Motor neuron (in vitro differentiated cells): ENCODE measurements at regions not wholly inside any gene's neighbourhood (a gene's known extent, or its start where the extent isn't known, plus 50 kb on each side); places are given as distances from the start of the nearest gene placed in this dataset.

ENCODE experiments used
- ATAC-seq, 8 experiments: fragments of 200-7000 bp; cut with Tn5 transposase; replicated peaks in 6 of 8; 2 replicates each; pipeline ENCODE4 v1.8.0; 2021; ENCODE audit warnings: mild to moderate bottlenecking in 8 of 8, moderate library complexity in 8 of 8
- H3K27ac ChIP-seq, 2 donors: fragments of 250-450 bp; sonication (Bioruptor Pico); 2 replicates each; pipeline ENCODE4 v1.9.0; 2021; ENCODE audit warnings: antibody characterized with exemption in 2 of 2, mild to moderate bottlenecking in 2 of 2, moderate library complexity in 1 of 2
- H3K4me1 ChIP-seq, 2 donors: fragments of 250-450 bp; sonication (Bioruptor Pico); replicated peaks in 1 of 2; 2 replicates each; pipeline ENCODE4 v1.6.1; 2021; ENCODE audit warnings: antibody characterized with exemption in 2 of 2, mild to moderate bottlenecking in 2 of 2, moderate library complexity in 1 of 2
- H3K4me3 ChIP-seq, 5 donors: fragments of 250-450 bp; sonication (Bioruptor Pico); 2 replicates each; pipeline ENCODE4 v1.9.0; 2021; ENCODE audit warnings: antibody characterized with exemption in 5 of 5, mild to moderate bottlenecking in 5 of 5, moderate library complexity in 4 of 5
- WGBS, 10 experiments: fragments of 450-650 bp; shearing (Covaris generic); methylation state at CpG; one replicate each; pipeline ENCODE4 v1.0.0; 2022; 5-methylcytosine and 5-hydroxymethylcytosine counted together
- in situ Hi-C, 9 experiments: fragments of 400-800 bp; cut with MboI; loops; one replicate each; pipeline ENCODE4 v1.15.0; 2021; ENCODE audit warnings: low sequenced_read_pairs in 9 of 9, low pct_unique_long_range_greater_than_20kb in 2 of 9; ENCODE audit not compliant: unreplicated experiment in 9 of 9

- 20 to 100% (median 98%) methylated on average over 1 to 10 of the region's 11 CpGs; no CpG with 5 or more reads in 6 of the 10 experiments for WGBS, 10 experiments
- peaks cover under 1 to 9% of the 10 kb centered on the region in 2 donors for H3K4me1 ChIP-seq
- ATAC-seq, result no peak
- no peak overlapping the region for H3K27ac ChIP-seq
- H3K4me3 ChIP-seq, result no peak overlapping the region
- in situ Hi-C loops, result no loop called here
Observed at GRCh38 chr1:81220614-81221071, 580.1 kb upstream of the ADGRL2 start.

DNA sequence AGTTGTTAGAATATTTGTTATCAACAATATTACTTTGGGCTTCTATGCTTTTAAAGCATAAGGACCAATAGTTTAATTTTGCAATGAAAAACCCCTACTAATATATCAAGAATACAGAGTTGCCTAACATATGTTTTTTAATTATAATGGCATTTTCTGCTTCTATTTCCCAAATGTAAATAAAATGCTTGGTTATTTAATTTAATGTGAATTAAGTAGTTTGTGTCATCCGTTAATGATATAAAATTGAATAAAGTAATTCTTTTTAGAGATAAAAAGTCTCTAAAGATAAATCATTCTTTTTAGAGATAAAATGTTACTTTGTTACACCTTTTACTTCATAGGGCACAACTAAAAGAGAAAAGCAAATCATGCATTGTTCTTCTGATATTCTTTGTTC is 583.7 kb upstream of the ADGRL2 start:
- H3K4me1 ChIP-seq, result no peaks in the 10 kb centered on the region
- in situ Hi-C loops, result no loop called here
- 0 to 100% (median 100%) methylated on average over 1 of the region's 1 CpG; no CpG with 5 or more reads in 1 of the 10 experiments for WGBS, 10 experiments
- no peak for ATAC-seq
- H3K27ac ChIP-seq, result no peak overlapping the region
- H3K4me3 ChIP-seq, result no peak overlapping the region

DNA sequence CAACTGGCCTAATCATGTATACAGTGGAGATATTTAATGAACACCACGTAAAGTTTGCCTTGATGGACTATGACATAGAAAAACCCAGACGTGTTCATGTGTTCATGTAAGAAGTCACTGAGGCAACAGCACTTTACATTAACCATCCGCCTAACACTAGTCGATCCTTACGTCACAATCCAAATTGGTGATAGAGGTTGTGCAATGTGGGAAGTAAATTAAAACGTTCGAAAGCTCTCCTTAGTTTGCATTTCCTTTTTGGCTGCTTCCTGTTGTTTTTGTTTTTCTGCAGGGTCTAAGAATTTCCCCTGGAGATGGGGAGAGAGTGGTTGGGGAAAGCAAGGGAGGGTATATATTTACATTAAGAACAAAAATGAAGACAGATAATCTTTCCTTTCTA is 587.5 kb upstream of the ADGRL2 start:
- no peak overlapping the region for H3K27ac ChIP-seq
- WGBS, 10 experiments, result 40 to 89% (median 63%) methylated on average over 3 to 7 of the region's 7 CpGs
- peaks cover 0 to 3% of the 10 kb centered on the region in 2 donors for H3K4me1 ChIP-seq
- no peak for ATAC-seq
- in situ Hi-C loops, result no loop called here
- no peak overlapping the region for H3K4me3 ChIP-seq

GRCh38 chr1:81209461-81209860 is 591.3 kb upstream of the ADGRL2 start:
- WGBS, 10 experiments, result 0 to 67% (median 45%) methylated on average over 1 of the region's 1 CpG; no CpG with 5 or more reads in 3 of the 10 experiments
- in situ Hi-C loops, result no loop called here
- ATAC-seq, result no peak
- Histone ChIP-seq H3K4me3 (no peak overlapping the region), H3K4me1 (peaks cover 0 to 3% of the 10 kb centered on the region in 2 donors), H3K27ac (no peak overlapping the region)

GRCh38 chr1:81208441-81208840 is 592.3 kb upstream of the ADGRL2 start:
- in situ Hi-C loops, result no loop called here
- Histone ChIP-seq H3K4me1 (peaks cover 0 to 3% of the 10 kb centered on the region in 2 donors), H3K27ac (no peak overlapping the region), H3K4me3 (no peak overlapping the region)
- 0 to 100% (median 95%) methylated on average over 1 to 13 of the region's 13 CpGs; no CpG with 5 or more reads in 1 of the 10 experiments for WGBS, 10 experiments
- no peak for ATAC-seq

GRCh38 chr1:81205956-81206355 is 594.8 kb upstream of the ADGRL2 start:
- no peak for ATAC-seq
- H3K4me3 ChIP-seq, result no peak overlapping the region
- H3K27ac ChIP-seq, result no peak overlapping the region
- peaks cover 0 to 3% of the 10 kb centered on the region in 2 donors for H3K4me1 ChIP-seq
- in situ Hi-C loops, result no loop called here
- WGBS, 10 experiments, result 13 to 94% (median 88%) methylated on average over 1 to 6 of the region's 6 CpGs; no CpG with 5 or more reads in 1 of the 10 experiments

DNA sequence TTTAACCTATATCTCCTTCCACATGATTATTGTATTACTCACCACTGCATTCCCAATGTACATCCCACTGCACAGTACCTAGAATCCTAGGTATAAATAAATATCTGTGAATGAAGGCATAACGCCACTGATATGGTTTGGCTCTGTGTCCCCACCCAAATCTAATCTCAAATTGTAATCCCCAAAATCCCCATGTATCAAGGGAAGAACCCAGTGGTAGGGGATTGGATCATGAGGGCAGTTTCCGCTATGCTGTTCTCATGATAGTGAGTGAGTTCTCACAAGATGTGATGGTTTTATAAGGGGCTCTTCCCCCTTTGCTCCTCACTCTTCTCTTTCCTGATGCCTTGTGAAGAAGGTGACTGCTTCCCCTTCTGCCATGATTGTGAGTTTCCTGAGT is 599.0 kb upstream of the ADGRL2 start:
- 60 to 100% (median 93%) methylated on average over 1 to 2 of the region's 2 CpGs; no CpG with 5 or more reads in 4 of the 10 experiments for WGBS, 10 experiments

DNA sequence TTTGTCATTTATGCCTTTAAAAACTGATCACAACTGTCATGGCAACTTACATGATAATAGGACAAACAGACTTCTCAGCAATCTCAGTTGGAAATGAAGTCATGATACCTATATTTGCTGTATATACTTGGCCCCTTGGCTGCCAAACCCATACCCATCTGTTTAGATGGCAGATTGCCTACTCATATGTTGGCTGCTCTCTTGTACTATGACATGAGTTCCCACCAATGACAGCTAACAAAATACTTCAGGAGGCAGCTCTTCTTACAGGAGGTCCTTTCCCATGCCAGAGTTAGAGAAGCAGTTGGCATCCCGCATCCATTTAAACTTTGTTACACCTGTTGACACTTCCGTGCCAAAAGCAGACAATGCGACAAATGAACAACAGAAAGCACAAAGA is 603.1 kb upstream of the ADGRL2 start:
- no peaks in the 10 kb centered on the region for H3K4me1 ChIP-seq
- H3K4me3 ChIP-seq, result no peak overlapping the region
- WGBS, 10 experiments, result 30 to 100% (median 98%) methylated on average over 1 to 3 of the region's 3 CpGs; no CpG with 5 or more reads in 2 of the 10 experiments
- in situ Hi-C loops, result no loop called here
- no peak for ATAC-seq
- no peak overlapping the region for H3K27ac ChIP-seq

More for the DNA sequence above, 599.0 kb upstream of the ADGRL2 start:
- no peaks in the 10 kb centered on the region for H3K4me1 ChIP-seq
- H3K4me3 ChIP-seq, result no peak overlapping the region
- H3K27ac ChIP-seq, result no peak overlapping the region
- ATAC-seq, result no peak
- in situ Hi-C loops, result no loop called here

GRCh38 chr1:81192647-81193642 is 607.8 kb upstream of the ADGRL2 start:
- no peak overlapping the region for H3K4me3 ChIP-seq
- in situ Hi-C loops, result no loop called here
- no peak for ATAC-seq
- H3K27ac ChIP-seq, result no peak overlapping the region
- 41 to 92% (median 86%) methylated on average over 3 to 7 of the region's 7 CpGs for WGBS, 10 experiments
- H3K4me1 ChIP-seq, result no peaks in the 10 kb centered on the region

DNA sequence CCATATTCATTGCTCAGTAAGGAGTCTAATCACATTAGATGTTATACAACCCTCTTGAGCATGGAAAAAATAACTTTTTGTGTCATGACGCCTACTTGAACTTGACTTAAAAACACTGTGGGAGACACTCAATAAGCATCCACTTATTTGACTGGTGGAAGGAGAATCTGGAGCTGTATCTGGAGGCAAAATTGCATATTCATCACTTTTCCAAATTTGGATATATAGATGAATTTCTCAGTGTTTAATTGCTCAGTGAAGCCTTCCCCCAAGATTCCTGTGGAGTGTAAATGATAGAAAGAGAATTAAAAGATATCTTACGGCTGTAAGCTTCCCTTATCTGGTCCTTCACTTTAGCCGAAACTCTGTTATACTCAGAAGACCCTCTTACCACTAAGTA is 610.7 kb upstream of the ADGRL2 start:
- H3K4me1 ChIP-seq, result no peaks in the 10 kb centered on the region
- 0 to 100% (median 89%) methylated on average over 1 to 3 of the region's 3 CpGs; no CpG with 5 or more reads in 2 of the 10 experiments for WGBS, 10 experiments
- H3K4me3 ChIP-seq, result no peak overlapping the region
- no peak overlapping the region for H3K27ac ChIP-seq
- in situ Hi-C loops, result no loop called here
- ATAC-seq, result no peak

DNA sequence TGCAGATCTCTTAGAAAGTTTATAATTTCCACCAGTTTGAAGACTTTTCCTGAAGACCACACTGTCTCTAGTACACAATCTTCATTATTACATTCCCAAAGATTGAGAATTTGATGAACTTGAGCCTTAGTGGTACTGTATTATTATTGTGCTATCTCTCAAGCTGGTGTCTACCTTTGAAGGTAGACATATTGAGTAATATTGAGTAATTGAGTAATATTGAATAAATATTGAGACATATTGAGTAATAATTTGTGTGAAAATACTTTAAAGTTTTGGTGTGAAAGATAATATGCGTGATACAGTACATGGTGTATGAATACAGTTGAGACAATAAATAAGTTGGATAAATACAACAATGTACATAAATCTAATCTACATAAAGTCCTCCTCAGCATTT is 613.1 kb upstream of the ADGRL2 start:
- Histone ChIP-seq H3K4me3 (no peak overlapping the region), H3K27ac (no peak overlapping the region), H3K4me1 (no peaks in the 10 kb centered on the region)
- ATAC-seq, result no peak
- in situ Hi-C loops, result no loop called here
- WGBS, 10 experiments, result 60 to 100% (median 100%) methylated on average over 1 of the region's 1 CpG; no CpG with 5 or more reads in 1 of the 10 experiments

DNA sequence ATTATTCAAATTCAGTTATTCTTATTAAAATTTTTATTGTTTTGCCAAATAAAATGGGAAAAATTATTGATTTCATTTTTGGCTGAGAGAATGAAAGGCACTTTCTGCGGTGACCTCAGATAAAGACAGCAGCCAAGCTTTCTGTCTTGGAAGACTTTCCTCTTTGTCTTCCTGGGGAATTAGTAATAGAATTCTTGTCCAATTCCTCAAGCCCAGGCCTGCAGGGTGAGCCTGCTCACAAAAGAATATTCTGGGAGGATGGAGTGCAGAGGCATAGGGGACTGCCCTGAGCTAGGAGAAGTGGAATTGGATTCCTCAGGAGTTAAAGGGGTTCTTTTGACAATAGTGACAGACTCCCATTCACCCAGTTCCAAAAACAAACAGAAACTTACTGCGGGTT is 614.5 kb upstream of the ADGRL2 start:
- ATAC-seq, result no peak
- H3K27ac ChIP-seq, result no peak overlapping the region
- in situ Hi-C loops, result no loop called here
- no peaks in the 10 kb centered on the region for H3K4me1 ChIP-seq
- H3K4me3 ChIP-seq, result no peak overlapping the region
- WGBS, 10 experiments, result 14 to 100% (median 88%) methylated on average over 1 to 2 of the region's 2 CpGs; no CpG with 5 or more reads in 1 of the 10 experiments

DNA sequence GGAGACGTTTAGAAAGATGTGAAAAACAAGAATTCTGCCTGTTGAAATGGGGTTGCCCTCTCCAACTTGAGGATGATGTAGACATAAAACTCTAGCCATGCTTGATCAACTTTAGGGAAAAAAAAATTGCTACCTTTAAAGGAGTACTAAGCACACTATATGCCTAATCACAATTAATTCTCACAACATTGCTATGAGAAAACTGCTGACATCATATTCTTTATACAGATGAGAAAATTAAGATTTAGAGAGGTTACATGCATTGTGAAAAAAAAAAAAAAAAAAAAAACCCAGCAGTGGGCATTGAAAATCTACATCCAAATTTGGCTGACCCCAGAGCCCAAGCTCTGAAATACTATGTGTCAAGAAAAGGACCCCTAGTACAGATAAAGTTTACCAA is 617.2 kb upstream of the ADGRL2 start:
- H3K4me1 ChIP-seq, result no peaks in the 10 kb centered on the region
- no peak overlapping the region for H3K27ac ChIP-seq
- ATAC-seq, result no peak
- no peak overlapping the region for H3K4me3 ChIP-seq
- in situ Hi-C loops, result no loop called here
- 43 to 88% (median 68%) methylated on average over 1 of the region's 1 CpG; no CpG with 5 or more reads in 2 of the 10 experiments for WGBS, 10 experiments
